GM12872 (cell line): ENCODE measurements at regions not wholly inside any gene's neighbourhood (a gene's known extent, or its start where the extent isn't known, plus 50 kb on each side); places are given as distances from the start of the nearest gene placed in this dataset.

Experiments used
- CTCF ChIP-seq: IDR thresholded peaks from 3 replicates; pipeline ENCODE4 v1.5.1; 2011; ENCODE audit warnings: low read depth, mild to moderate bottlenecking, low read length, moderate library complexity; ENCODE audit not compliant: insufficient read depth

- no peak for TF ChIP-seq CTCF
Observed at GRCh38 chr11:96715208-96715607, 325.4 kb downstream of the JRKL start.

- TF ChIP-seq CTCF, result no peak
Observed at GRCh38 chr11:96736601-96737000, 346.8 kb downstream of the JRKL start.

GRCh38 chr11:96738311-96738710, 348.5 kb downstream of the JRKL start:
- no peak for TF ChIP-seq CTCF

- no peak for TF ChIP-seq CTCF
Observed at GRCh38 chr11:96741068-96741467, 351.3 kb downstream of the JRKL start.

- TF ChIP-seq CTCF, result no peak
Observed at GRCh38 chr11:96744697-96745096, 354.9 kb downstream of the JRKL start.

- no peak for TF ChIP-seq CTCF
Observed at GRCh38 chr11:96748639-96749370, 359.0 kb downstream of the JRKL start.

GRCh38 chr11:96752221-96752620, 362.4 kb downstream of the JRKL start:
- TF ChIP-seq CTCF, result no peak
